GM19023 (cell line): ENCODE measurements at regions not wholly inside any gene's neighbourhood (a gene's known extent, or its start where the extent isn't known, plus 50 kb on each side); places are given as distances from the start of the nearest gene placed in this dataset.

Source experiments
- ATAC-seq: cut with Tn5 transposase; IDR thresholded peaks from one replicate; pipeline ENCODE4 v1.9.1; 2021; ENCODE audit warnings: mild to moderate bottlenecking, moderate library complexity; ENCODE audit not compliant: unreplicated experiment

- ATAC-seq = no peak
These were observed 275.2 kb upstream of the KIRREL3 start for GRCh38 chr11:127275774-127276173.

- ATAC-seq = no peak
These were observed 273.7 kb upstream of the KIRREL3 start for GRCh38 chr11:127274328-127274676.

GRCh38 chr11:127273593-127274327 is 273.2 kb upstream of the KIRREL3 start:
- no peak for ATAC-seq

- no peak for ATAC-seq
These were observed 270.3 kb upstream of the KIRREL3 start for GRCh38 chr11:127270851-127271250.

GRCh38 chr11:127269911-127270310 is 269.3 kb upstream of the KIRREL3 start:
- no peak for ATAC-seq

- no peak for ATAC-seq
These were observed 268.4 kb upstream of the KIRREL3 start for GRCh38 chr11:127268932-127269331.

GRCh38 chr11:127268521-127268920 is 268.0 kb upstream of the KIRREL3 start:
- ATAC-seq = no peak

GRCh38 chr11:127259102-127259501 is 258.5 kb upstream of the KIRREL3 start:
- no peak for ATAC-seq

- ATAC-seq = no peak
These were observed 254.6 kb upstream of the KIRREL3 start for GRCh38 chr11:127255209-127255608.

- ATAC-seq = no peak
These were observed 251.8 kb upstream of the KIRREL3 start for GRCh38 chr11:127252321-127252720.

GRCh38 chr11:127249576-127249975 is 249.0 kb upstream of the KIRREL3 start:
- no peak for ATAC-seq

- no peak for ATAC-seq
These were observed 247.9 kb upstream of the KIRREL3 start for GRCh38 chr11:127248476-127248875.

GRCh38 chr11:127247261-127247851 is 246.8 kb upstream of the KIRREL3 start:
- ATAC-seq = no peak

- no peak for ATAC-seq
These were observed 242.1 kb upstream of the KIRREL3 start for GRCh38 chr11:127242676-127243075.

GRCh38 chr11:127238321-127238720 is 237.8 kb upstream of the KIRREL3 start:
- no peak for ATAC-seq

GRCh38 chr11:127236776-127237175 is 236.2 kb upstream of the KIRREL3 start:
- no peak for ATAC-seq

- ATAC-seq = no peak
These were observed 233.4 kb upstream of the KIRREL3 start for GRCh38 chr11:127233998-127234397.

GRCh38 chr11:127230392-127230791 is 229.8 kb upstream of the KIRREL3 start:
- ATAC-seq = no peak

- no peak for ATAC-seq
These were observed 226.4 kb upstream of the KIRREL3 start for GRCh38 chr11:127226949-127227348.

- no peak for ATAC-seq
These were observed 225.8 kb upstream of the KIRREL3 start for GRCh38 chr11:127226380-127226779.

- no peak for ATAC-seq
These were observed 225.0 kb upstream of the KIRREL3 start for GRCh38 chr11:127225619-127226018.

- ATAC-seq = no peak
These were observed 223.7 kb upstream of the KIRREL3 start for GRCh38 chr11:127224276-127224675.

GRCh38 chr11:127223633-127224032 is 223.1 kb upstream of the KIRREL3 start:
- ATAC-seq = no peak
